Neuronal stem cell (in vitro differentiated cells): ENCODE measurements at regions not wholly inside any gene's neighbourhood (a gene's known extent, or its start where the extent isn't known, plus 50 kb on each side); places are given as distances from the start of the nearest gene placed in this dataset.
"Not testable (repeated sequence)": the region's sequence is repeated elsewhere in the genome, so short reads cannot be mapped to it uniquely, and the experiment has no call there.

Experiments used
- DNase-seq: peaks from one replicate; pipeline ENCODE4 v3.0.0-alpha.2; 2013; ENCODE audit warnings: low spot score
- H2AFZ ChIP-seq: one replicate; pipeline ENCODE4 v1.6.1; 2013; ENCODE audit warnings: mild to moderate bottlenecking, low read length, inconsistent platforms
- H2AK5ac ChIP-seq: 2 replicates; pipeline ENCODE4 v1.6.1; 2013; ENCODE audit warnings: low read depth, mild to moderate bottlenecking, inconsistent platforms, low read length, moderate library complexity, mixed read lengths
- H2BK120ac ChIP-seq: 2 replicates; pipeline ENCODE4 v1.6.1; 2013; ENCODE audit warnings: low read depth, mild to moderate bottlenecking, inconsistent platforms, low read length, moderate library complexity, mixed read lengths
- H2BK12ac ChIP-seq: one replicate; pipeline ENCODE4 v1.6.1; 2013; ENCODE audit warnings: low read length, inconsistent platforms
- H2BK15ac ChIP-seq: 2 replicates; pipeline ENCODE4 v1.6.1; 2013; ENCODE audit warnings: mild to moderate bottlenecking, low read length, inconsistent platforms, mixed read lengths
- H2BK5ac ChIP-seq: one replicate; pipeline ENCODE4 v1.6.1; 2013; ENCODE audit warnings: inconsistent platforms, mild to moderate bottlenecking, low read length, moderate library complexity
- H3K14ac ChIP-seq: one replicate; pipeline ENCODE4 v1.6.1; 2013; ENCODE audit warnings: low read length, inconsistent platforms
- H3K18ac ChIP-seq: 2 replicates; pipeline ENCODE4 v1.6.1; 2013; ENCODE audit warnings: low read length, inconsistent platforms
- H3K23ac ChIP-seq: 2 replicates; pipeline ENCODE4 v1.6.1; 2013; ENCODE audit warnings: low read depth, mild to moderate bottlenecking, mixed read lengths, low read length, inconsistent platforms; ENCODE audit not compliant: poor library complexity
- H3K27ac ChIP-seq: replicated peaks from 3 replicates; pipeline ENCODE4 v1.5.1; 2013; ENCODE audit warnings: low read length, inconsistent platforms
- H3K27me3 ChIP-seq, 3 experiments: 2 replicates each; pipeline ENCODE4 v1.6.1; 2013; ENCODE audit warnings: low read length in 3 of 3, mild to moderate bottlenecking in 2 of 3, inconsistent platforms in 1 of 3, low read depth in 1 of 3, mixed read lengths in 1 of 3, moderate library complexity in 1 of 3; ENCODE audit not compliant: control insufficient read depth in 3 of 3, insufficient read depth in 3 of 3
- H3K36me3 ChIP-seq, 2 donors: replicated peaks in 1 of 2; 2 replicates each; pipeline ENCODE4 v1.6.1; 2013; ENCODE audit warnings: low read length in 2 of 2; ENCODE audit not compliant: control insufficient read depth in 2 of 2, insufficient read depth in 2 of 2
- H3K4ac ChIP-seq: 2 replicates; pipeline ENCODE4 v1.6.1; 2013; ENCODE audit warnings: inconsistent platforms, mild to moderate bottlenecking, low read length, moderate library complexity
- H3K4me1 ChIP-seq, 2 donors: 1 replicate in 1 of 2; 2 replicates in 1 of 2; pipeline ENCODE4 v1.6.1; 2013; ENCODE audit warnings: low read length in 2 of 2, low read depth in 1 of 2; ENCODE audit not compliant: control insufficient read depth in 2 of 2, insufficient read depth in 1 of 2
- H3K4me2 ChIP-seq: one replicate; pipeline ENCODE4 v1.6.1; 2013; ENCODE audit warnings: mild to moderate bottlenecking, low read length, inconsistent platforms; ENCODE audit not compliant: insufficient read depth, poor library complexity, severe bottlenecking
- H3K4me3 ChIP-seq, 2 donors: 2 replicates each; pipeline ENCODE4 v1.5.1; 2013; ENCODE audit warnings: low read length in 2 of 2, mild to moderate bottlenecking in 2 of 2, inconsistent platforms in 1 of 2, moderate library complexity in 1 of 2
- H3K79me1 ChIP-seq: one replicate; pipeline ENCODE4 v1.6.1; 2013; ENCODE audit warnings: low read depth, mild to moderate bottlenecking, inconsistent platforms, low read length, moderate library complexity
- H3K9ac ChIP-seq: one replicate; pipeline ENCODE4 v1.6.1; 2013; ENCODE audit warnings: mild to moderate bottlenecking, low read depth, low read length, inconsistent platforms; ENCODE audit not compliant: poor library complexity
- H3K9me3 ChIP-seq, 2 donors: replicated peaks in 1 of 2; 2 replicates each; pipeline versions ENCODE3 to v1.6.1; 2013; ENCODE audit warnings: low read length in 2 of 2, mild to moderate bottlenecking in 2 of 2, inconsistent platforms in 1 of 2, low read depth in 1 of 2, mixed read lengths in 1 of 2, moderate library complexity in 1 of 2; ENCODE audit not compliant: control insufficient read depth in 2 of 2, insufficient read depth in 1 of 2
- H4K8ac ChIP-seq: one replicate; pipeline ENCODE4 v1.6.1; 2013; ENCODE audit warnings: low read depth, mild to moderate bottlenecking, inconsistent platforms, low read length, moderate library complexity
- H4K91ac ChIP-seq: one replicate; pipeline ENCODE4 v1.6.1; 2013; ENCODE audit warnings: low read length, low read depth, mild to moderate bottlenecking, inconsistent platforms; ENCODE audit not compliant: poor library complexity
- WGBS, 2 donors: extraction: QIAGEN DNeasy Blood & Tissue Kit; methylation state at CpG; one replicate each; pipeline ENCODE4 v1.1.7; 2013; ENCODE audit warnings: missing lambda C conversion rate in 2 of 2, mixed read lengths in 1 of 2; ENCODE audit not compliant: insufficient read length in 2 of 2, insufficient replicate concordance in 1 of 2; ENCODE audit errors: extremely low coverage in 2 of 2; 5-methylcytosine and 5-hydroxymethylcytosine counted together

DNA sequence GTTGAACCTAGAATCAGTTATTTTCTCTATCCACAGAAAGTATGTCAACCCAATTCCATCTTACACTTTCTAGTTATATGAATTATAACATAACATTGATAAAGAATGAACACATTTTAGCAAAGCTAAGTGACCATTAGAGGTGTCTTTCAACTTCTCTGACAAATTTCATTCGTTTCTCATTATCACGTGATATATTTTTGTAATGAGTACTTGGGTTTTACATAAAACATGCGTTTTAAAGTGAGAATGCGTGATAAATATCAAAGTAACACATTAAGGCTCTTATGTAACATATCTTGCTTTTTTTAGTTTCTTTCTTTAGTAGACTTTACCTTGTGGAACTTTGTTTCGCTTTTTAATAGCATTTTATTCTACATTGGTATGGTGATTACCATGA is 1715.1 kb upstream of the IGFBP7 start:
- no peak overlapping the region for H4K8ac ChIP-seq
- no peak overlapping the region for H2AK5ac ChIP-seq
- no peak overlapping the region for H3K4me3 ChIP-seq
- H2AFZ ChIP-seq = no peak overlapping the region
- no peaks in the 10 kb centered on the region for H3K27me3 ChIP-seq
- H3K18ac ChIP-seq = no peak overlapping the region
- H2BK120ac ChIP-seq = no peak overlapping the region
- H3K27ac ChIP-seq = no peak overlapping the region
- H2BK15ac ChIP-seq = no peak overlapping the region
- H3K9me3 ChIP-seq = no peaks in the 10 kb centered on the region
- H2BK5ac ChIP-seq = no peak overlapping the region
- no peaks in the 10 kb centered on the region for H3K36me3 ChIP-seq
- WGBS, 2 donors = no CpG with 5 or more reads among the region's 5 CpGs
- no peak overlapping the region for H4K91ac ChIP-seq
- no peak overlapping the region for H3K14ac ChIP-seq
- no peaks in the 10 kb centered on the region for H3K4me1 ChIP-seq
- no peak overlapping the region for H3K4me2 ChIP-seq
- DNase-seq = no peak
- no peak overlapping the region for H3K9ac ChIP-seq
- no peak overlapping the region for H3K4ac ChIP-seq
- H3K23ac ChIP-seq = no peak overlapping the region
- H3K79me1 ChIP-seq = no peaks in the 10 kb centered on the region
- no peak overlapping the region for H2BK12ac ChIP-seq

DNA sequence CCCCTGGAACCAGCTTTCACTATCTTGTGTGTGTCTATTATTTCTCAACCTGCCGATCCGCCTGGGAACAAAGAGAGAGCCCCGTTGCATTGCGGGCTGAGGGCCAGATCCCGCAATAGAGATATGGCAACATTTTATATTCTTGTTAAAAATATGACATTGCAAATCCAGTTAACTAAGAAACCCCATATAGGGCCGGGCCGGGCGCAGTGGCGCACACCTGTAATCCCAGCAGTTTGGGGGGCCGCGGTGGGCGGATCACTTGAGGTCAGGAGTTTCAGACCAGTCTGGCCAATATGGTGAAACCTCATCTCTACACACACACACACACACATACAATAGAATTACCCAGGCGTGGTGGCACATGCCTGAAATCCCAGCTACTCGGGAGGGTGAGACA is 1708.4 kb upstream of the IGFBP7 start:
- H3K9ac ChIP-seq, H3K36me3 ChIP-seq, H3K27me3 ChIP-seq, H3K4ac ChIP-seq, H2AFZ ChIP-seq, DNase-seq, H3K27ac ChIP-seq, H3K14ac ChIP-seq, H2BK15ac ChIP-seq, H4K8ac ChIP-seq, H3K18ac ChIP-seq, H3K4me3 ChIP-seq, H3K4me1 ChIP-seq, H3K23ac ChIP-seq, H2BK120ac ChIP-seq, H3K79me1 ChIP-seq, H3K9me3 ChIP-seq, H2AK5ac ChIP-seq, H4K91ac ChIP-seq, H2BK12ac ChIP-seq, H3K4me2 ChIP-seq, H2BK5ac ChIP-seq: not testable (repeated sequence)
- WGBS, 2 donors = no CpG with 5 or more reads among the region's 14 CpGs

DNA sequence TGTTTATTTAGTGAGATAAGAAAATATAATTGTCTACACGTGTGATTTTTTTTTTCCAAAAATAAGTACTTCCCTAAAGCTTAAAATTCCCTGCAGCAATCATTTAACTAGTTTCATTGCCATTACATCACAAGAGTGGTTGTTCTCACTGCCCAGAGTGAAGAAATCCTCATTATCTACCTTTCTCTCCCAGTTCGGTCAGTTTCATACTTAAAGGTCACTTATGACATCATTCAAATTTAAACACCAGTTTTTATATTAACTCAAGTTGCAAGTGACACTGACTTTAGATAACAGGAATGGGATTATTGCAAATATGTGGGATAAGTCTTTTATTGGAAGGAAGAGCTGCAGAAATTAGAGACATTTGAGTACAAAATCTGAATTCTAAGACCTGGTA is 1699.8 kb upstream of the IGFBP7 start:
- H2BK120ac ChIP-seq = no peak overlapping the region
- DNase-seq = no peak
- H3K9me3 ChIP-seq = no peaks in the 10 kb centered on the region
- no peak overlapping the region for H3K18ac ChIP-seq
- H3K27me3 ChIP-seq = no peaks in the 10 kb centered on the region
- H3K36me3 ChIP-seq = no peaks in the 10 kb centered on the region
- no peak overlapping the region for H2BK5ac ChIP-seq
- H3K4me1 ChIP-seq = no peaks in the 10 kb centered on the region
- H4K91ac ChIP-seq = no peak overlapping the region
- H2BK15ac ChIP-seq = no peak overlapping the region
- H3K79me1 ChIP-seq = no peaks in the 10 kb centered on the region
- H2AK5ac ChIP-seq = no peak overlapping the region
- no peak overlapping the region for H3K14ac ChIP-seq
- no peak overlapping the region for H3K4me2 ChIP-seq
- no peak overlapping the region for H2AFZ ChIP-seq
- WGBS, 2 donors = no CpG with 5 or more reads among the region's 2 CpGs
- H3K27ac ChIP-seq = no peak overlapping the region
- no peak overlapping the region for H2BK12ac ChIP-seq
- no peak overlapping the region for H3K4me3 ChIP-seq
- no peak overlapping the region for H3K4ac ChIP-seq
- no peak overlapping the region for H3K23ac ChIP-seq
- H3K9ac ChIP-seq = no peak overlapping the region
- no peak overlapping the region for H4K8ac ChIP-seq

DNA sequence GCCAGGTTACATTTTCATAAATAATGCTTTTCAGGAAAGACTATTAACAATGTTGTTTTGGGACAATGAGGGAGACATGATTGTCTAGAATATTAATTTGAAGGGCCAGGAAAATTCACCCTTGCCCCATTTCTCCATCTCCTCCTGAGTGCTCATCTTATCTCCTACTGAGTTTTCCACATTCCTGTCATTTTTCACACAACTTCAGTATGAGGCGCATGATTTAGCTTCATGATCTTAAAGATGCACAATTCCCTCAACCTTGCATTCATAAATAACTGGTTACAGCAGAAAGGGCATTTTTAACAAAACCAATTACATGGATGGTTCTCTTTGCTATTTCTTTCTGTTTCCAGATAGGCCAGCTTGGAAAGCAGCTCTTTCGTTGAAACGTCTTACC is 1699.2 kb upstream of the IGFBP7 start:
- Histone ChIP-seq H3K79me1 (no peaks in the 10 kb centered on the region), H3K4me3 (no peak overlapping the region), H3K18ac (no peak overlapping the region), H3K14ac (no peak overlapping the region), H3K27ac (no peak overlapping the region), H3K9me3 (no peaks in the 10 kb centered on the region), H3K27me3 (no peaks in the 10 kb centered on the region), H3K9ac (no peak overlapping the region), H3K23ac (no peak overlapping the region), H4K91ac (no peak overlapping the region), H2BK12ac (no peak overlapping the region), H3K4ac (no peak overlapping the region), H3K4me1 (no peaks in the 10 kb centered on the region), H2BK15ac (no peak overlapping the region), H3K36me3 (no peaks in the 10 kb centered on the region), H3K4me2 (no peak overlapping the region), H2BK120ac (no peak overlapping the region), H2BK5ac (no peak overlapping the region), H2AK5ac (no peak overlapping the region), H4K8ac (no peak overlapping the region), H2AFZ (no peak overlapping the region)
- no CpG with 5 or more reads among the region's 3 CpGs for WGBS, 2 donors
- DNase-seq = no peak
